Stimulated activated effector memory CD8-positive, alpha-beta T cell treated with anti-CD3 and anti-CD28 coated beads, Interleukin-12 subunit alpha, Interleukin-12 subunit beta, amount 100 ng/mL, for 72 hours (primary cell): ENCODE measurements at regions not wholly inside any gene's neighbourhood (a gene's known extent, or its start where the extent isn't known, plus 50 kb on each side); places are given as distances from the start of the nearest gene placed in this dataset.

Experiments
- ATAC-seq: fragments of 150-1000 bp; cut with Tn5 transposase; 2 replicates; pipeline ENCODE4 v1.10.0; 2021
- DNase-seq, 2 donors: peaks; one replicate each; pipeline ENCODE4 v3.0.0; 2021 to 2022; ENCODE audit warnings: low spot score in 2 of 2
- H3K27ac Mint-ChIP-seq: one replicate; pipeline ENCODE4 v1.8.0; 2022; ENCODE audit warnings: mild to moderate bottlenecking, mixed read lengths
- H3K36me3 Mint-ChIP-seq: one replicate; pipeline ENCODE4 v1.8.0; 2022; ENCODE audit warnings: mild to moderate bottlenecking, mixed read lengths
- H3K4me1 Mint-ChIP-seq: one replicate; pipeline ENCODE4 v1.8.0; 2022; ENCODE audit warnings: mixed read lengths
- H3K4me3 Mint-ChIP-seq: one replicate; pipeline ENCODE4 v1.8.0; 2022; ENCODE audit warnings: mild to moderate bottlenecking, mixed read lengths
- H3K9me3 Mint-ChIP-seq: one replicate; pipeline ENCODE4 v1.8.0; 2022; ENCODE audit warnings: mixed read lengths

- Mint-ChIP-seq H3K36me3 (no peaks in the 10 kb centered on the region), H3K27ac (no peak overlapping the region), H3K9me3 (peaks cover 19% of the 10 kb centered on the region), H3K4me1 (no peaks in the 10 kb centered on the region), H3K4me3 (no peak overlapping the region)
- no peak for DNase-seq
- ATAC-seq: no peak
Observed at GRCh38 chr4:60757986-60758680, 442.0 kb upstream of the ADGRL3 start.

DNA sequence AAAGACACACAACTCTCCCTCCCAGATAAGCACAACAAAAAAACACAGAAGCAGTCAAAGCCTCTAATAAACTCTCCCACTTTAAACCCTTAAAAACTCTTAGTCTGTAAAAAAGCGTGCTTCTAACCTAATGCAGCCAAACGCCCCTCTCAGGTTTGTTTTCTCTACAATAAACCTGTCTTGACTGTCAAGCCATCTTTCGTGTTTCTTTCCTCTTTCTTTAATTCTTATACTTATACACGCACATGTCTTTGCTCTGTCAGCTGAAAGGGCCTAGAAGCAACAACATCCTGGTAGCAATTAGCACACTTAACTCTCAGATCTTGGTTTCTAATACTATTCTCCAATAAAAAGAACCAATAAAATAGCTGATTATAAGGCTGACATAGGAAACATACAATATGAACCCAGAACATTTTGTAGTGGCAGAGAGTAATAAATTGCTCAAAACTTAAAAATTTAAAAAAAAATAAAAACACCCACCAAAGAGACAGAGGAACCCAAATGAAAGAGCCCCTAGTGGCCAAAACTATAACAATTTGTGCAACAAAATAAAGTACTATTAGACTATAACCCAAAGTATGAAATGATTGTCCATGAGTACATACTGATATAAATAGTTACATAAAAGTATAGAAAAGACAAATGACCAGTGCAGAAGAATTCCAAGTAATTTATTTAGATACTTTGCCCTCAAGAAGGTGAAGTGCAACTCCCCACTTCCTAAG, 440.4 kb upstream of the ADGRL3 start:
- H3K4me3 Mint-ChIP-seq: no peak overlapping the region
- no peaks in the 10 kb centered on the region for H3K36me3 Mint-ChIP-seq
- DNase-seq (no peak), ATAC-seq (no peak)
- no peak overlapping the region for H3K27ac Mint-ChIP-seq
- H3K9me3 Mint-ChIP-seq: peaks cover 21% of the 10 kb centered on the region
- H3K4me1 Mint-ChIP-seq: no peaks in the 10 kb centered on the region

DNA sequence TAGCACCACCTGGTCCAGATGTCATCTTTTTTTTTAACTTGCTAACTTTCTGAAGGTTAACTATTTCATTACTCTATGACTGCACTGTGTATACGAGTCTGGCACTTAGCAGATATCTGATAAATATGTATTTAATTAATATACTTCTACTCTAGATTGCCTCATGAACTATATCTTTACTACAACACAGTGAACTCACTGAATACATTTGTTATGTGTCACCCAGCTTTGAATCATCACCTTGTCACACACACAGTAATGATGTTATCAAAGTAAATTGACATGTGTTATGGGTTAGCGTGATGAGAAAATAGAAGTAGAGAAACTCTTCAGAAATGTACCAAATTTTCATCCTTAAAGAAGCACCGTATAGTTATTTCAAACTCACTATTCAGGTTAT, 419.3 kb upstream of the ADGRL3 start:
- Mint-ChIP-seq H3K4me3 (no peak overlapping the region), H3K4me1 (no peaks in the 10 kb centered on the region), H3K27ac (no peak overlapping the region), H3K36me3 (no peaks in the 10 kb centered on the region), H3K9me3 (peaks cover 11% of the 10 kb centered on the region)
- DNase-seq (no peak), ATAC-seq (no peak)

GRCh38 chr4:60790608-60791007, 409.5 kb upstream of the ADGRL3 start:
- Mint-ChIP-seq H3K4me1 (no peaks in the 10 kb centered on the region), H3K4me3 (no peak overlapping the region), H3K9me3 (peaks cover 26% of the 10 kb centered on the region), H3K36me3 (no peaks in the 10 kb centered on the region), H3K27ac (no peak overlapping the region)
- DNase-seq: no peak
- no peak for ATAC-seq

DNA sequence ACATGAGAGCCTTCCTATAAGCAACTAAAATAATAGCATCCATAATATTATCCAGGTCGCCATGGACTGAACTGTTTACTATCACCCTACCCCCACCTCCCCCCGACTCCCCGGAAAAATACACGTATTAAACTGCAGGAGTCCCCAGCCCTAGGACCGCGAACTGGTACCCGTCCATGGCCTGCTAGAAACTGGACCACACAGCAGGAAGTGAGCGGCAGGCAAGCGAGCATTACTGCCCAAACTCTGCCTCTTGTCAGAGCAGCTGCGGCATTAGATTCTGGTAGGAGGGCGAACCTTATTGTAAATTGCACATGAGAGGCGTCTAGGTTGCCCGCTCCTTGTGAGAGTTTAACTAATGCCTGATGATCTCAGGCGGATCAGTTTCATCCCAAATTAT, 405.8 kb upstream of the ADGRL3 start:
- H3K27ac Mint-ChIP-seq: no peak overlapping the region
- H3K4me3 Mint-ChIP-seq: no peak overlapping the region
- no peaks in the 10 kb centered on the region for H3K4me1 Mint-ChIP-seq
- H3K36me3 Mint-ChIP-seq: no peaks in the 10 kb centered on the region
- peaks cover 17% of the 10 kb centered on the region for H3K9me3 Mint-ChIP-seq
- no peak for DNase-seq
- no peak for ATAC-seq

- no peaks in the 10 kb centered on the region for H3K4me1 Mint-ChIP-seq
- ATAC-seq (no peak), DNase-seq (no peak)
- H3K27ac Mint-ChIP-seq: no peak overlapping the region
- no peak overlapping the region for H3K4me3 Mint-ChIP-seq
- peaks cover 10% of the 10 kb centered on the region for H3K9me3 Mint-ChIP-seq
- no peaks in the 10 kb centered on the region for H3K36me3 Mint-ChIP-seq
Observed at GRCh38 chr4:60799214-60799613, 400.9 kb upstream of the ADGRL3 start.

DNA sequence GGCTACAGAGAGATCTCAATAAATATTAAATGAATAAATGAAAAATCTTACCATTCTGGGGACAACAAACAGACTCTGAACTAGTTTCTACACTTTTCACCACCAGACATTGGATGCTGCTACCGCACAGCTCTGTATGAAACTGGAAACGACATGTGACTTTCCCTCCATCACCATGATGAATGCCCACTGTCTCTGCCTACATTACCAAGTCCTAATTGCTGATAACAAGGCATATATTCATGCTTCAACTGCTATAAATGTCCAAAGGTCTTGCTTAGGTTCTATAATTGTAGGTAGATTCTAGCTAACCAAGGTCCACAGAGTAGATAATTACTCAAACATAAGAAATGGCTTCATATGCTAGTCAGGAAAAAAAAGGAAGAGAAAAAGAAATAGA, 399.4 kb upstream of the ADGRL3 start:
- DNase-seq: no peak
- Mint-ChIP-seq H3K9me3 (peaks cover 13% of the 10 kb centered on the region), H3K27ac (no peak overlapping the region), H3K4me3 (no peak overlapping the region), H3K36me3 (no peaks in the 10 kb centered on the region), H3K4me1 (no peaks in the 10 kb centered on the region)
- no peak for ATAC-seq

- Mint-ChIP-seq H3K27ac (no peak overlapping the region), H3K36me3 (no peaks in the 10 kb centered on the region), H3K4me1 (no peaks in the 10 kb centered on the region), H3K9me3 (peaks cover 12% of the 10 kb centered on the region), H3K4me3 (no peak overlapping the region)
- ATAC-seq (no peak), DNase-seq (no peak)
Observed at GRCh38 chr4:60805500-60806313, 394.4 kb upstream of the ADGRL3 start.

GRCh38 chr4:60808726-60809485, 391.2 kb upstream of the ADGRL3 start:
- Mint-ChIP-seq H3K27ac (no peak overlapping the region), H3K4me1 (no peaks in the 10 kb centered on the region), H3K9me3 (peaks cover 21% of the 10 kb centered on the region), H3K4me3 (no peak overlapping the region), H3K36me3 (no peaks in the 10 kb centered on the region)
- ATAC-seq (no peak), DNase-seq (no peak)

GRCh38 chr4:60809486-60809800, 390.7 kb upstream of the ADGRL3 start:
- ATAC-seq: no peak
- Mint-ChIP-seq H3K9me3 (peaks cover 19% of the 10 kb centered on the region), H3K4me3 (no peak overlapping the region), H3K4me1 (no peaks in the 10 kb centered on the region), H3K27ac (no peak overlapping the region), H3K36me3 (no peaks in the 10 kb centered on the region)
- DNase-seq: no peak

DNA sequence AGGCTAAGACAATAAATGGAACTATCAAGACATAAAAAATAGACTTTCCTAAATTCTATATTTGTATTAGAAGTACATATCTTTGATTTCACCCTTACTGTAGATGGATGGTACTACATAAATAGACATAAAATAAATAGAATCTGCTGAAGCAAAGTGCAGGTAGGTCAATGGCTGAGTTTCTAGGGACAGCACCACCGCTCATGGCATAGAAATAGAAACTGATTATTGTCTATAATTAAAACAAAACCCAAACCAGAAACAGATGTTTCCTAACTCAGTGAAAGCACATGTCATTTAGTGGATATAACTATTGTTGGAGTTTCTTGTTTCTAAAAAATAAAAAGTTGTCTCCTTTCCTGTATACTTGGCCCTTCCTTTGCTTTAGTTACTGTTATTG, 387.3 kb upstream of the ADGRL3 start:
- no peaks in the 10 kb centered on the region for H3K36me3 Mint-ChIP-seq
- no peak for DNase-seq

DNA sequence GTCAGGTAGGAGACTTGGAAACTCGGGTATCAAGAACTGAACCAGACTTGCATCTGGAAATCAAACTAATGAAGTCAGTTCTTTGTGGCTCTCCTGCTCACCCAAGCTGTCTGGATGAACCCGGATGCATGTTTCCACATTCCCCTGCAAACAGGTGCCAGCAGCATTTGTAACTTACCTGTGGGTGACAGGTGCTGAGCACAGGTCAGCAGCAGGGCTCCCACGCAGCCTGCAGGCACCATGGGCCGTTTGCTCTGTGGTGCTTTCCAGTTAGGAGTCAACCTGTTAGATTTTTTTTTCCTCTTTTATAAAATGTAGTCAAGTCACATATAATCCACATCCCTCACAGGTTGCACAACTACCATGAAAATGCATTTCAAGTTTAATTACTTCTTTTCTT, 385.6 kb upstream of the ADGRL3 start:
- no peak for DNase-seq
- ATAC-seq: no peak
- H3K4me3 Mint-ChIP-seq: no peak overlapping the region
- peaks cover 26% of the 10 kb centered on the region for H3K9me3 Mint-ChIP-seq
- H3K4me1 Mint-ChIP-seq: no peaks in the 10 kb centered on the region
- no peaks in the 10 kb centered on the region for H3K36me3 Mint-ChIP-seq
- H3K27ac Mint-ChIP-seq: no peak overlapping the region

More for the DNA sequence above, 387.3 kb upstream of the ADGRL3 start:
- ATAC-seq: no peak
- Mint-ChIP-seq H3K4me3 (no peak overlapping the region), H3K4me1 (no peaks in the 10 kb centered on the region), H3K9me3 (peaks cover 20% of the 10 kb centered on the region), H3K27ac (no peak overlapping the region)

DNA sequence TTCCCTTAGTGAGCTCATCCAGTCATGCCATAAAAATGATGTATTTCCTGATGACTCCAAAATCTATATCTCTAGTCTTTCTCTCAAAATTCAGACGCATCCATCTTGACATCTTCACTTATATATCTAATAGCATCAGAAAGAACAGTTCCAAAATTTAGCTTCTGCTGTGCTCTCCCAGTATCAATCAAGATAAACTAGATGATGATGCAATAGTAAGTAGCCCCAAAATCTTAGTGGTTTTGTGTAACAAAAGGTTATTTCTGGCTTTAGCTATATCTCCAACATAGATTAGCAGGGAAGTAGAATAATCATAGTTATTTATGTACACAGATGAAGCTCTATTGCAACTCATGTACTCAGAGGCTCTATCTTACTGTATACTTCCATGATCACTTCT, 382.5 kb upstream of the ADGRL3 start:
- ATAC-seq (no peak), DNase-seq (no peak)
- no peak overlapping the region for H3K4me3 Mint-ChIP-seq
- no peaks in the 10 kb centered on the region for H3K36me3 Mint-ChIP-seq
- H3K4me1 Mint-ChIP-seq: no peaks in the 10 kb centered on the region
- H3K9me3 Mint-ChIP-seq: peaks cover 24% of the 10 kb centered on the region
- no peak overlapping the region for H3K27ac Mint-ChIP-seq

- DNase-seq (no peak), ATAC-seq (no peak)
- no peak overlapping the region for H3K27ac Mint-ChIP-seq
- H3K9me3 Mint-ChIP-seq: peaks cover 16% of the 10 kb centered on the region
- H3K4me1 Mint-ChIP-seq: no peaks in the 10 kb centered on the region
- no peak overlapping the region for H3K4me3 Mint-ChIP-seq
- H3K36me3 Mint-ChIP-seq: no peaks in the 10 kb centered on the region
Observed at GRCh38 chr4:60822986-60823385, 377.1 kb upstream of the ADGRL3 start.

- Mint-ChIP-seq H3K27ac (no peak overlapping the region), H3K4me1 (no peaks in the 10 kb centered on the region), H3K36me3 (no peaks in the 10 kb centered on the region), H3K4me3 (no peak overlapping the region), H3K9me3 (peaks cover 24% of the 10 kb centered on the region)
- DNase-seq (no peak), ATAC-seq (no peak)
Observed at GRCh38 chr4:60840020-60840419, 360.1 kb upstream of the ADGRL3 start.
